ENCODE measurements at regions not wholly inside any gene's neighbourhood (a gene's known extent, or its start where the extent isn't known, plus 50 kb on each side); places are given as distances from the start of the nearest gene placed in this dataset.

DNA sequence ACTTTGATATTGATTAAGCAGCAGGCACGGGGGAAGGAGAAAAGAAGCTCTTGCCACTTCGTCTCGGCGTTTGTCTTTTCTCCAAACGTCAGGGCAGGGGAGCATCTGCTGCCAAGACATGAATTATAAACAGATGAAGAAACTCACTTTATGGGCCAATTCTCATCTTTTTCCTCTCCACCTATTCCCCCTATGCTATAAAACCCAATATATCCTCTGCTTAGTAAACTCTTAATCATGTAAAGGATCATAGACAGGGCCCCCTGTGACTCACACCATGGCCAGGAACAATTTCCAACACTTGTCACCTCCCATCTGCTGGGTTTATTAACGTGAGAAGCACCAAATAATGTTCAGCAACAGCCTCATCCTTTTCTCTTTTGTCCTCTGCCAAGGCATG lies 1092.1 kb upstream of the TMEM132C start:
- Histone ChIP-seq H3K4me3 (ENCODE audit: low read depth in 1 of 2, low read length in 2 of 2) (no peak overlapping the region), H3K27me3 (ENCODE audit: low read depth, low read length) (no peaks in the 10 kb centered on the region), H3K27ac (ENCODE audit: low read length) (no peak overlapping the region)

GRCh38 chr12:127175361-127175760 lies 1091.6 kb upstream of the TMEM132C start:
- peaks cover 12 to 18% of the 10 kb centered on the region in 2 donors for H3K9me3 ChIP-seq (ENCODE audit: control insufficient read depth in 1 of 2, low read length in 2 of 2)
- H3K27me3 ChIP-seq (ENCODE audit: low read depth, low read length): no peaks in the 10 kb centered on the region
- no peak overlapping the region for H3K27ac ChIP-seq (ENCODE audit: low read length)
- no peaks in the 10 kb centered on the region for H3K36me3 ChIP-seq (ENCODE audit: control insufficient read depth in 1 of 2, insufficient read depth in 2 of 2, low read length in 2 of 2)
- no peaks in the 10 kb centered on the region for H3K4me1 ChIP-seq (ENCODE audit: control insufficient read depth in 1 of 2, insufficient read depth in 2 of 2, low read length in 2 of 2)
- no peak overlapping the region for H3K4me3 ChIP-seq (ENCODE audit: low read depth in 1 of 2, low read length in 2 of 2)

More for the DNA sequence above, 1092.1 kb upstream of the TMEM132C start:
- Histone ChIP-seq H3K36me3 (ENCODE audit: control insufficient read depth in 1 of 2, insufficient read depth in 2 of 2, low read length in 2 of 2) (no peaks in the 10 kb centered on the region), H3K9me3 (ENCODE audit: control insufficient read depth in 1 of 2, low read length in 2 of 2) (peaks cover 12 to 18% of the 10 kb centered on the region in 2 donors), H3K4me1 (ENCODE audit: control insufficient read depth in 1 of 2, insufficient read depth in 2 of 2, low read length in 2 of 2) (no peaks in the 10 kb centered on the region)

GRCh38 chr12:127176804-127177203 lies 1090.2 kb upstream of the TMEM132C start:
- Histone ChIP-seq H3K9me3 (ENCODE audit: control insufficient read depth in 1 of 2, low read length in 2 of 2) (peaks cover 12 to 18% of the 10 kb centered on the region in 2 donors), H3K4me1 (ENCODE audit: control insufficient read depth in 1 of 2, insufficient read depth in 2 of 2, low read length in 2 of 2) (no peaks in the 10 kb centered on the region), H3K36me3 (ENCODE audit: control insufficient read depth in 1 of 2, insufficient read depth in 2 of 2, low read length in 2 of 2) (no peaks in the 10 kb centered on the region), H3K27me3 (ENCODE audit: low read depth, low read length) (no peaks in the 10 kb centered on the region), H3K27ac (ENCODE audit: low read length) (no peak overlapping the region), H3K4me3 (ENCODE audit: low read depth in 1 of 2, low read length in 2 of 2) (no peak overlapping the region)

DNA sequence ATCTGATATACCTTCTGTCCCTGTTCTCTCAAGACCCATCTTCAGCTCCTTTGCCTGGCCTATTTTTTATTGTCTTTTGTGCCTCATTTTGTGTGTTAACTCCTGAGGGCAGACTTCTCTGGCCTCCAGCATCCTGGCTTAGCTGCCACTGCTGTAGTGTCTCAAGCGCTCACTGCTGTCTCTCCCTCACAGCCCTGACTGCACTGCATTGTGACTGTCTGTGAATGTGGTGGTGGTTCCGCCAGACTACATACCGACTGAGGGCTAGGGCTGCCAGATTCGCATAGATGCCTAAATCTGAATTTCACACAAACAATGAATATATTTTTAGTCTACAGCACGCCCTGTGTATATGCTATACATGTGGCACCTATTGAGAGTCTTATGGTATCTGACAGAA lies 1088.9 kb upstream of the TMEM132C start:
- Histone ChIP-seq H3K4me1 (ENCODE audit: control insufficient read depth in 1 of 2, insufficient read depth in 2 of 2, low read length in 2 of 2) (no peaks in the 10 kb centered on the region), H3K36me3 (ENCODE audit: control insufficient read depth in 1 of 2, insufficient read depth in 2 of 2, low read length in 2 of 2) (no peaks in the 10 kb centered on the region), H3K27ac (ENCODE audit: low read length) (no peak overlapping the region), H3K27me3 (ENCODE audit: low read depth, low read length) (no peaks in the 10 kb centered on the region), H3K4me3 (ENCODE audit: low read depth in 1 of 2, low read length in 2 of 2) (no peak overlapping the region), H3K9me3 (ENCODE audit: control insufficient read depth in 1 of 2, low read length in 2 of 2) (peaks cover 12 to 18% of the 10 kb centered on the region in 2 donors)

- no peak overlapping the region for H3K27ac ChIP-seq (ENCODE audit: low read length)
- H3K27me3 ChIP-seq (ENCODE audit: low read depth, low read length): no peaks in the 10 kb centered on the region
- peaks cover 12 to 18% of the 10 kb centered on the region in 2 donors for H3K9me3 ChIP-seq (ENCODE audit: control insufficient read depth in 1 of 2, low read length in 2 of 2)
- no peaks in the 10 kb centered on the region for H3K4me1 ChIP-seq (ENCODE audit: control insufficient read depth in 1 of 2, insufficient read depth in 2 of 2, low read length in 2 of 2)
- H3K4me3 ChIP-seq (ENCODE audit: low read depth in 1 of 2, low read length in 2 of 2): no peak overlapping the region
- H3K36me3 ChIP-seq (ENCODE audit: control insufficient read depth in 1 of 2, insufficient read depth in 2 of 2, low read length in 2 of 2): no peaks in the 10 kb centered on the region
Observed at GRCh38 chr12:127178463-127178862, 1088.5 kb upstream of the TMEM132C start.

GRCh38 chr12:127179176-127179575 lies 1087.8 kb upstream of the TMEM132C start:
- H3K4me3 ChIP-seq (ENCODE audit: low read depth in 1 of 2, low read length in 2 of 2): no peak overlapping the region
- H3K36me3 ChIP-seq (ENCODE audit: control insufficient read depth in 1 of 2, insufficient read depth in 2 of 2, low read length in 2 of 2): no peaks in the 10 kb centered on the region
- no peak overlapping the region for H3K27ac ChIP-seq (ENCODE audit: low read length)
- no peaks in the 10 kb centered on the region for H3K4me1 ChIP-seq (ENCODE audit: control insufficient read depth in 1 of 2, insufficient read depth in 2 of 2, low read length in 2 of 2)
- H3K27me3 ChIP-seq (ENCODE audit: low read depth, low read length): no peaks in the 10 kb centered on the region
- H3K9me3 ChIP-seq (ENCODE audit: control insufficient read depth in 1 of 2, low read length in 2 of 2): peaks cover 12 to 18% of the 10 kb centered on the region in 2 donors

DNA sequence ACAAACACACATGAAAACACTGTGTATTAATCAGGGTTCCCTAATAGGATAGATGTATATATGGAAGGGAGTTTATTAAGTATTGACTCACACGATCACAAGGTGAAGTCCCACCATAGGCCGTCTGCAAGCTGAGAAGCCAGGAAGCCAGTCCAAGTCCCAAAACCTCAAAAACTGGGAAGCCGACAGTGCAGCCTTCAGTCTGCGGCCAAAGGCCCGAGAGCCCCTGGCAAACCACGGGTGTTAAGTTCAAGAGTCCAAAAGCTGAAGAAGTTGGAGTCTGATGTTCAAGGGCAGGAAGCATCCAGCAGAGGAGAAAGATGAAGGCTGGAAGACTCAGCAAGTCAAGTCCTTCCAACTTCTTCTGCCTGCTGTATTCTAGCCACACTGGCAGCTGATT lies 1085.0 kb upstream of the TMEM132C start:
- peaks cover 3 to 9% of the 10 kb centered on the region in 2 donors for H3K9me3 ChIP-seq (ENCODE audit: control insufficient read depth in 1 of 2, low read length in 2 of 2)
- no peaks in the 10 kb centered on the region for H3K36me3 ChIP-seq (ENCODE audit: control insufficient read depth in 1 of 2, insufficient read depth in 2 of 2, low read length in 2 of 2)
- no peaks in the 10 kb centered on the region for H3K27me3 ChIP-seq (ENCODE audit: low read depth, low read length)
- H3K4me1 ChIP-seq (ENCODE audit: control insufficient read depth in 1 of 2, insufficient read depth in 2 of 2, low read length in 2 of 2): no peaks in the 10 kb centered on the region
- H3K27ac ChIP-seq (ENCODE audit: low read length): no peak overlapping the region
- no peak overlapping the region for H3K4me3 ChIP-seq (ENCODE audit: low read depth in 1 of 2, low read length in 2 of 2)

- Histone ChIP-seq H3K27me3 (ENCODE audit: low read depth, low read length) (no peaks in the 10 kb centered on the region), H3K27ac (ENCODE audit: low read length) (no peak overlapping the region), H3K4me1 (ENCODE audit: control insufficient read depth in 1 of 2, insufficient read depth in 2 of 2, low read length in 2 of 2) (no peaks in the 10 kb centered on the region), H3K36me3 (ENCODE audit: control insufficient read depth in 1 of 2, insufficient read depth in 2 of 2, low read length in 2 of 2) (no peaks in the 10 kb centered on the region), H3K4me3 (ENCODE audit: low read depth in 1 of 2, low read length in 2 of 2) (no peak overlapping the region), H3K9me3 (ENCODE audit: control insufficient read depth in 1 of 2, low read length in 2 of 2) (no peaks in the 10 kb centered on the region)
Observed at GRCh38 chr12:127189992-127190391, 1077.0 kb upstream of the TMEM132C start.

- H3K36me3 ChIP-seq (ENCODE audit: control insufficient read depth in 1 of 2, insufficient read depth in 2 of 2, low read length in 2 of 2): no peaks in the 10 kb centered on the region
- H3K27ac ChIP-seq (ENCODE audit: low read length): no peak overlapping the region
- H3K9me3 ChIP-seq (ENCODE audit: control insufficient read depth in 1 of 2, low read length in 2 of 2): no peaks in the 10 kb centered on the region
- no peaks in the 10 kb centered on the region for H3K4me1 ChIP-seq (ENCODE audit: control insufficient read depth in 1 of 2, insufficient read depth in 2 of 2, low read length in 2 of 2)
- H3K27me3 ChIP-seq (ENCODE audit: low read depth, low read length): no peaks in the 10 kb centered on the region
- H3K4me3 ChIP-seq (ENCODE audit: low read depth in 1 of 2, low read length in 2 of 2): no peak overlapping the region
Observed at GRCh38 chr12:127191129-127191528, 1075.8 kb upstream of the TMEM132C start.

GRCh38 chr12:127192391-127192790 lies 1074.6 kb upstream of the TMEM132C start:
- no peaks in the 10 kb centered on the region for H3K9me3 ChIP-seq (ENCODE audit: control insufficient read depth in 1 of 2, low read length in 2 of 2)
- no peaks in the 10 kb centered on the region for H3K27me3 ChIP-seq (ENCODE audit: low read depth, low read length)
- H3K4me1 ChIP-seq (ENCODE audit: control insufficient read depth in 1 of 2, insufficient read depth in 2 of 2, low read length in 2 of 2): no peaks in the 10 kb centered on the region
- no peak overlapping the region for H3K4me3 ChIP-seq (ENCODE audit: low read depth in 1 of 2, low read length in 2 of 2)
- no peaks in the 10 kb centered on the region for H3K36me3 ChIP-seq (ENCODE audit: control insufficient read depth in 1 of 2, insufficient read depth in 2 of 2, low read length in 2 of 2)
- no peak overlapping the region for H3K27ac ChIP-seq (ENCODE audit: low read length)

GRCh38 chr12:127193341-127193740 lies 1073.6 kb upstream of the TMEM132C start:
- no peak overlapping the region for H3K4me3 ChIP-seq (ENCODE audit: low read depth in 1 of 2, low read length in 2 of 2)
- H3K36me3 ChIP-seq (ENCODE audit: control insufficient read depth in 1 of 2, insufficient read depth in 2 of 2, low read length in 2 of 2): no peaks in the 10 kb centered on the region
- H3K27ac ChIP-seq (ENCODE audit: low read length): no peak overlapping the region
- no peaks in the 10 kb centered on the region for H3K4me1 ChIP-seq (ENCODE audit: control insufficient read depth in 1 of 2, insufficient read depth in 2 of 2, low read length in 2 of 2)
- no peaks in the 10 kb centered on the region for H3K9me3 ChIP-seq (ENCODE audit: control insufficient read depth in 1 of 2, low read length in 2 of 2)
- H3K27me3 ChIP-seq (ENCODE audit: low read depth, low read length): no peaks in the 10 kb centered on the region

DNA sequence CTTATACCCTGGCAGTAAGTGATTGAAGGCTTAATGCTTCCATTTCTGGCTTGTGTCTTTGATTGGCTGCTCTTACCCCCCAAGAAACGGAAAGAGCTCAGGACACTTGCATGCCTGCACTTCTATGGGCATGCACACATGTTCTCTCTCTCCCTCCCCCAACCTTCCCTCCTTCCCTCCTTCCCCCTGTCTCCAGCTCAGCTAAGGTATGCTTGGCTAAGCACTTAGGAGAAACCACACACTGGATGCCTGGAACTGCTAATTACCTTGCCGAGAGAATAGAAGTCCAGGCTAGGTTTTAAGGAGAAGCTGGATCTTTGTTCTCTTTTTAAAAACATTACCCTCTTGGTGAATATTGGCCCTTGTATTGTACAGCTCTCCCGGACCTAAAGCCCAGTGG lies 1072.8 kb upstream of the TMEM132C start:
- H3K4me1 ChIP-seq (ENCODE audit: control insufficient read depth in 1 of 2, insufficient read depth in 2 of 2, low read length in 2 of 2): no peaks in the 10 kb centered on the region

More for the DNA sequence above, 1072.8 kb upstream of the TMEM132C start:
- no peaks in the 10 kb centered on the region for H3K27me3 ChIP-seq (ENCODE audit: low read depth, low read length)
- H3K4me3 ChIP-seq (ENCODE audit: low read depth in 1 of 2, low read length in 2 of 2): no peak overlapping the region
- no peaks in the 10 kb centered on the region for H3K9me3 ChIP-seq (ENCODE audit: control insufficient read depth in 1 of 2, low read length in 2 of 2)
- no peak overlapping the region for H3K27ac ChIP-seq (ENCODE audit: low read length)
- no peaks in the 10 kb centered on the region for H3K36me3 ChIP-seq (ENCODE audit: control insufficient read depth in 1 of 2, insufficient read depth in 2 of 2, low read length in 2 of 2)

Measured in muscle layer of duodenum (tissue), 2 donors.